Neural cell (in vitro differentiated cells): ENCODE measurements at regions not wholly inside any gene's neighbourhood (a gene's known extent, or its start where the extent isn't known, plus 50 kb on each side); places are given as distances from the start of the nearest gene placed in this dataset.
"Not testable (repeated sequence)": the region's sequence is repeated elsewhere in the genome, so short reads cannot be mapped to it uniquely, and the experiment has no call there.

Experiments used
- H2AFZ ChIP-seq: fragments of 200-600, 300-800 bp; sonication (generic), shearing (Covaris generic); 2 replicates; pipeline ENCODE4 v1.6.0; 2014; ENCODE audit warnings: low read depth, mild to moderate bottlenecking, antibody characterized with exemption, low read length, moderate library complexity
- H3F3A ChIP-seq: fragments of 200-600 bp; shearing (Covaris generic); 2 replicates; pipeline ENCODE4 v1.6.1; 2016; ENCODE audit warnings: mild to moderate bottlenecking, moderate library complexity, mixed read lengths, antibody characterized with exemption, low read length; ENCODE audit not compliant: insufficient read depth, poor library complexity, severe bottlenecking
- H3K27ac ChIP-seq: fragments of 200-600, 300-800 bp; sonication (generic), shearing (Covaris generic); 2 replicates; pipeline ENCODE4 v1.5.1; 2014; ENCODE audit warnings: mild to moderate bottlenecking, low read length, moderate library complexity
- H3K27me3 ChIP-seq: fragments of 300-800, 200-600 bp; sonication (generic), shearing (Covaris generic); 2 replicates; pipeline ENCODE4 v1.6.0; 2014; ENCODE audit warnings: mild to moderate bottlenecking, low read depth, low read length, moderate library complexity; ENCODE audit not compliant: insufficient read depth
- H3K36me3 ChIP-seq: fragments of 300-800, 200-600 bp; sonication (generic), shearing (Covaris generic); 2 replicates; pipeline ENCODE4 v1.5.1; 2014; ENCODE audit warnings: mild to moderate bottlenecking, antibody characterized with exemption, low read length, moderate library complexity; ENCODE audit not compliant: insufficient read depth
- H3K4me2 ChIP-seq: fragments of 300-800, 200-600 bp; sonication (generic), shearing (Covaris generic); 2 replicates; pipeline ENCODE4 v1.6.0; 2014; ENCODE audit warnings: mild to moderate bottlenecking, low read length
- H3K4me3 ChIP-seq: fragments of 300-800, 200-600 bp; sonication (generic), shearing (Covaris generic); 2 replicates; pipeline ENCODE4 v1.5.1; 2014; ENCODE audit warnings: mild to moderate bottlenecking, low read length, moderate library complexity
- H3K79me2 ChIP-seq: fragments of 200-600 bp; shearing (Covaris generic); replicated peaks from 2 replicates; pipeline ENCODE4 v1.6.0; 2014; ENCODE audit warnings: mild to moderate bottlenecking, low read length, moderate library complexity; ENCODE audit not compliant: insufficient read depth
- H3K9ac ChIP-seq: fragments of 300-800, 200-600 bp; sonication (generic), shearing (Covaris generic); 2 replicates; pipeline ENCODE4 v1.6.1; 2016; ENCODE audit warnings: mild to moderate bottlenecking, low read length, mixed read lengths
- H3K9me2 ChIP-seq: fragments of 200-600 bp; shearing (Covaris generic); 2 replicates; pipeline ENCODE4 v1.6.1; 2016; ENCODE audit warnings: mild to moderate bottlenecking, low read length, mixed read lengths; ENCODE audit not compliant: insufficient read depth
- H3K9me3 ChIP-seq: fragments of 200-600, 300-800 bp; sonication (generic), shearing (Covaris generic); 2 replicates; pipeline ENCODE4 v1.6.1; 2016; ENCODE audit warnings: mild to moderate bottlenecking, mixed run types, low read length, moderate library complexity, mixed read lengths
- H4K20me1 ChIP-seq: fragments of 200-600 bp; shearing (Covaris generic); 2 replicates; pipeline ENCODE4 v1.6.1; 2016; ENCODE audit warnings: mild to moderate bottlenecking, mixed run types; ENCODE audit not compliant: insufficient read depth
- EP300 ChIP-seq: fragments of 450-650 bp; conservative IDR thresholded peaks from 2 replicates; pipeline ENCODE4 v1.6.1; 2014; ENCODE audit warnings: antibody characterized with exemption, mild to moderate bottlenecking, moderate library complexity; ENCODE audit not compliant: poor library complexity, severe bottlenecking
- EZH2 ChIP-seq: fragments of 200-600, 300-800 bp; shearing (Covaris generic), sonication (generic); IDR thresholded peaks from 2 replicates; pipeline ENCODE4 v1.6.1; 2014; ENCODE audit warnings: antibody characterized with exemption, low read length, borderline replicate concordance, mild to moderate bottlenecking; ENCODE audit not compliant: insufficient read depth, poor library complexity, severe bottlenecking
- MXI1 ChIP-seq: fragments of 450-650 bp; conservative IDR thresholded peaks from 2 replicates; pipeline ENCODE4 v1.6.1; 2014; ENCODE audit warnings: antibody characterized with exemption, mild to moderate bottlenecking; ENCODE audit not compliant: poor library complexity, severe bottlenecking
- SMC3 ChIP-seq: fragments of 450-650 bp; conservative IDR thresholded peaks from 2 replicates; pipeline ENCODE4 v1.6.1; 2014; ENCODE audit warnings: antibody characterized with exemption, mild to moderate bottlenecking, moderate library complexity; ENCODE audit not compliant: poor library complexity
- TF ChIP-seq, protein P1 (sequence below): IDR thresholded peaks from 2 replicates; pipeline ENCODE4 v1.6.1; 2012; ENCODE audit warnings: borderline replicate concordance
- TF ChIP-seq, protein P2 (sequence below): fragments of 450-650 bp; IDR thresholded peaks from 2 replicates; pipeline ENCODE4 v1.5.1; 2014; ENCODE audit warnings: antibody characterized with exemption, mild to moderate bottlenecking, moderate library complexity; ENCODE audit not compliant: poor library complexity, severe bottlenecking

DNA sequence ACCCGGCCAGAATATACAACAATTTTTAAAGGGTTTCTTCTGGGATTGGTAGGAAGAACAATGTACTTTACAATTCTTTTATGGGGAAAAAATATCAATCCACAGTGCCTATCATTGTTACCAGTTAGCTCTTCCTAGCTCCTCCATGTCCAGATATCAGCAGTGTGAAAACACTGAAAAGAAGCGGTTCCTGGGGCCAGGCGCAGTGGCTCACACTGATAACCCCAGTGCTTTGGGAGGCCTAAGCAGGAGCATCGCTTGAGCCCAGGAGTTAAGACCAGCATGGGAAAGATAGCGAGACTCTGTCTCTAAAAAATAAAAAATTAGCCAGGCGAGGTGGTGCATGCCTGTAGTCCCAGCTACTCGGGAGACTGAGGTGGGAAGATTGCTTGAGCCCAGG is 114.5 kb upstream of the VOPP1 start:
- not testable (repeated sequence) for H3K36me3 ChIP-seq, H3K9me2 ChIP-seq, H3K4me3 ChIP-seq, H3K4me2 ChIP-seq, H4K20me1 ChIP-seq, H3K79me2 ChIP-seq, H3K27me3 ChIP-seq, H3K27ac ChIP-seq, H3K9me3 ChIP-seq, H2AFZ ChIP-seq, H3K9ac ChIP-seq, H3F3A ChIP-seq

DNA sequence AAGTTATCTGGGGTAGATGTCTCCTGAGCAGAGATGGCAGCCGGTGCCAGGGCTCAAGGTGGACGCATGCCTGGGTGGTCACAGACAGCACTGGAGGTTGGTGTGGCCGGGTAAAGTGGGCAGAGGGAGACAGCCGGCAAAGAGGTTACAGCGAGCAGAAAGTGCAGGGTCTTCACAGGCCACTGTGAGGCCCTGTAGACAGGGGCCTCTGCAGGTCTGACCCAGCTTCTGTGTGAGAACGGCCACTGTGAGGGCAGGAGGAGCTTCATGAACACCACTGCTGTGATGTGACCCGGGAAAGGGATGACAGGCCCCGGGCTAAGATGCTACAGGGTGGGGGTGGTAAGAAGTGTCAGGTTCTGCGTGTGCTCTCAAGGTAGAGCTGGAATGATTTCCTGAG is 111.2 kb upstream of the VOPP1 start:
- not testable (repeated sequence) for H3K4me2 ChIP-seq, H3K27ac ChIP-seq, H3K9me2 ChIP-seq, H2AFZ ChIP-seq, H3K9ac ChIP-seq, H3K27me3 ChIP-seq, H3K4me3 ChIP-seq, H3K79me2 ChIP-seq, H3K9me3 ChIP-seq, H3K36me3 ChIP-seq, H3F3A ChIP-seq, H4K20me1 ChIP-seq

DNA sequence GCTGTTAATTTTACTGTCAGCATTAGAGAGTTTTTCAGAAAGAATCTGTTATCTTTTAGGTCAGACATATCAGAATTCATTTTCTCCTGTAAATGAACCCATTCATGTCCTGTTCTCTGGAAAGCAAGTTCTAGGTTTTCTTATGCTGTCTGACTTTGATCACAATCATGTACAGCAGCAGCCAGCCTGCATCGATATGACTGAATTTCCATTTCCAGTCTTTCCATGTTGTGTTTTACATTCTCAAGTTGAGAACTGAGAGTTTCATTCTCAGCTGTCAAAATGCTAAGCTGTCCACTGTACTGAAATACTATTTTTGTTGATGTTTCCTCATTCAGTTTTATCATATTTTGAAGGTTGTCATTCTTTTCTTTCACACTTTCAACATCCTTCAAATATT is 103.3 kb upstream of the VOPP1 start:
- not testable (repeated sequence) for H3F3A ChIP-seq, H3K4me3 ChIP-seq, H3K9me3 ChIP-seq, H3K79me2 ChIP-seq, H3K36me3 ChIP-seq, H3K27ac ChIP-seq, H3K9ac ChIP-seq, H3K4me2 ChIP-seq, H3K9me2 ChIP-seq, H3K27me3 ChIP-seq, H2AFZ ChIP-seq, H4K20me1 ChIP-seq

DNA sequence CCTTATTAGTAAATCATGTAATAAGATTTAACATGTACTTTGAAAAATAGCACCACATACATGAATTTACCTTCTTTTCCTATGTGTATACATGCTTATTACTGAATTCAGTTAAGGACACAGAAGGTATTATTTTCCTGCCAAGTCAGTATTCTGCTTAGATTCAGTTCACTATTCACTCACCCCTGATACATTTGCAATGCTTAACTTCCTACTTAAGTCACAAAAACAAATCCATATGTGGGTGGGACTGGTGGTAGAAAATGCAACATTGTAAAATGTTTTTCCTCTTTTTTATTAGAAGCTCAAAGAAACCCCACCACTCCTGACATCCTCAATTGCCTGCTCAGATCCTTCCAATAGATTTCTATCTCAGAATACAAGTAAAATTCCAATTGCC is 101.2 kb upstream of the VOPP1 start:
- not testable (repeated sequence) for H3K27ac ChIP-seq, H3K79me2 ChIP-seq, H3F3A ChIP-seq, H3K9ac ChIP-seq, H3K36me3 ChIP-seq, H3K9me3 ChIP-seq, H3K27me3 ChIP-seq, H2AFZ ChIP-seq, H3K4me2 ChIP-seq, H3K9me2 ChIP-seq, H4K20me1 ChIP-seq, H3K4me3 ChIP-seq

DNA sequence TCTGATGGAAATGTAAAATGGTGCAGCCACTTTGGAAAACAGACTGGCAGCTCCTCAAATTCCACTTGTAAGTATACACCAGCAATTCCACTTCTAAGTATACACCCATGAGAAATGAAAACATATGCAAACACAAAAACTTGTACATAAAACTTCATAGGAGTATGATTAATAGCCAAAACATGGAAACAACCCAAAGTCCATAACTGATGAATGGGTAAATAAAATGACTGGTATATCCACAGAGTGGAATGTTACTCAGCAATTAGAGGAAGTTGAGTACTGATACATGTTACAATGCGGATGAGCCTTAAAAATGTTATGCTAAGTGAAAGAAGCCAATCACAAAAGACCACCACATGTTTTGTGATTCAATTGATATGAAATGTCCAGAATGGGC is 99.8 kb upstream of the VOPP1 start:
- H3K4me2 ChIP-seq, H3K27ac ChIP-seq, H4K20me1 ChIP-seq, H3K9me2 ChIP-seq, H3K27me3 ChIP-seq, H3F3A ChIP-seq, H3K9me3 ChIP-seq, H3K9ac ChIP-seq, H3K79me2 ChIP-seq, H3K36me3 ChIP-seq, H2AFZ ChIP-seq, H3K4me3 ChIP-seq: not testable (repeated sequence)

DNA sequence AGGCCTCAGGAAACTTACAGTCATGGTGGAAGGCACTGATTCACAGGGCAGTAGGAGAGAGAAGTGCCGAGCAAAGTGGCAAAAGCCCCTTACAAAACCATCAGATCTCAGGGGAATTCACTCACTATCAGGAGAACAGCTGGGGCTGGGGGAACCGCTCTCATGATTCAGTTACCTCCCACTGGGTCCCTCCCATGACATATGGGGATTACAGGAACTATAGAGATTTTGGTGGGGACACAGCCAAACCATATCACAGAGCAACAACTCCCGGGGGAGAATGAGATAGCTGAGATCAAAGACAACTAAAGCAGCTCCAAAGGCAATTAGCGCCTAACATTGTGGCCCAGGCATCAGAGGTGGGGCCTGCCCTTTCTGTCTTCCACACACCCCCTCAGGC is 85.4 kb upstream of the VOPP1 start:
- no peak overlapping the region for H3K9ac ChIP-seq
- H3K27me3 ChIP-seq: no peaks in the 10 kb centered on the region
- H3F3A ChIP-seq: no peaks in the 10 kb centered on the region
- H3K27ac ChIP-seq: no peak overlapping the region
- no peak overlapping the region for H2AFZ ChIP-seq
- H3K36me3 ChIP-seq: no peaks in the 10 kb centered on the region
- H3K79me2 ChIP-seq: no peaks in the 10 kb centered on the region
- H3K9me3 ChIP-seq: no peaks in the 10 kb centered on the region
- no peak overlapping the region for H3K4me2 ChIP-seq
- H3K9me2 ChIP-seq: no peaks in the 10 kb centered on the region
- H4K20me1 ChIP-seq: no peaks in the 10 kb centered on the region
- no peak overlapping the region for H3K4me3 ChIP-seq
- TF ChIP-seq SMC3 (no peak), EP300 (no peak), EZH2 (no peak), MXI1 (no peak)
- TF ChIP-seq, protein P1, sequence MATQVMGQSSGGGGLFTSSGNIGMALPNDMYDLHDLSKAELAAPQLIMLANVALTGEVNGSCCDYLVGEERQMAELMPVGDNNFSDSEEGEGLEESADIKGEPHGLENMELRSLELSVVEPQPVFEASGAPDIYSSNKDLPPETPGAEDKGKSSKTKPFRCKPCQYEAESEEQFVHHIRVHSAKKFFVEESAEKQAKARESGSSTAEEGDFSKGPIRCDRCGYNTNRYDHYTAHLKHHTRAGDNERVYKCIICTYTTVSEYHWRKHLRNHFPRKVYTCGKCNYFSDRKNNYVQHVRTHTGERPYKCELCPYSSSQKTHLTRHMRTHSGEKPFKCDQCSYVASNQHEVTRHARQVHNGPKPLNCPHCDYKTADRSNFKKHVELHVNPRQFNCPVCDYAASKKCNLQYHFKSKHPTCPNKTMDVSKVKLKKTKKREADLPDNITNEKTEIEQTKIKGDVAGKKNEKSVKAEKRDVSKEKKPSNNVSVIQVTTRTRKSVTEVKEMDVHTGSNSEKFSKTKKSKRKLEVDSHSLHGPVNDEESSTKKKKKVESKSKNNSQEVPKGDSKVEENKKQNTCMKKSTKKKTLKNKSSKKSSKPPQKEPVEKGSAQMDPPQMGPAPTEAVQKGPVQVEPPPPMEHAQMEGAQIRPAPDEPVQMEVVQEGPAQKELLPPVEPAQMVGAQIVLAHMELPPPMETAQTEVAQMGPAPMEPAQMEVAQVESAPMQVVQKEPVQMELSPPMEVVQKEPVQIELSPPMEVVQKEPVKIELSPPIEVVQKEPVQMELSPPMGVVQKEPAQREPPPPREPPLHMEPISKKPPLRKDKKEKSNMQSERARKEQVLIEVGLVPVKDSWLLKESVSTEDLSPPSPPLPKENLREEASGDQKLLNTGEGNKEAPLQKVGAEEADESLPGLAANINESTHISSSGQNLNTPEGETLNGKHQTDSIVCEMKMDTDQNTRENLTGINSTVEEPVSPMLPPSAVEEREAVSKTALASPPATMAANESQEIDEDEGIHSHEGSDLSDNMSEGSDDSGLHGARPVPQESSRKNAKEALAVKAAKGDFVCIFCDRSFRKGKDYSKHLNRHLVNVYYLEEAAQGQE: no peak
- TF ChIP-seq, protein P2, sequence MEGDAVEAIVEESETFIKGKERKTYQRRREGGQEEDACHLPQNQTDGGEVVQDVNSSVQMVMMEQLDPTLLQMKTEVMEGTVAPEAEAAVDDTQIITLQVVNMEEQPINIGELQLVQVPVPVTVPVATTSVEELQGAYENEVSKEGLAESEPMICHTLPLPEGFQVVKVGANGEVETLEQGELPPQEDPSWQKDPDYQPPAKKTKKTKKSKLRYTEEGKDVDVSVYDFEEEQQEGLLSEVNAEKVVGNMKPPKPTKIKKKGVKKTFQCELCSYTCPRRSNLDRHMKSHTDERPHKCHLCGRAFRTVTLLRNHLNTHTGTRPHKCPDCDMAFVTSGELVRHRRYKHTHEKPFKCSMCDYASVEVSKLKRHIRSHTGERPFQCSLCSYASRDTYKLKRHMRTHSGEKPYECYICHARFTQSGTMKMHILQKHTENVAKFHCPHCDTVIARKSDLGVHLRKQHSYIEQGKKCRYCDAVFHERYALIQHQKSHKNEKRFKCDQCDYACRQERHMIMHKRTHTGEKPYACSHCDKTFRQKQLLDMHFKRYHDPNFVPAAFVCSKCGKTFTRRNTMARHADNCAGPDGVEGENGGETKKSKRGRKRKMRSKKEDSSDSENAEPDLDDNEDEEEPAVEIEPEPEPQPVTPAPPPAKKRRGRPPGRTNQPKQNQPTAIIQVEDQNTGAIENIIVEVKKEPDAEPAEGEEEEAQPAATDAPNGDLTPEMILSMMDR: no peak
